ENCODE measurements at regions not wholly inside any gene's neighbourhood (a gene's known extent, or its start where the extent isn't known, plus 50 kb on each side); places are given as distances from the start of the nearest gene placed in this dataset.
"Not testable (repeated sequence)": the region's sequence is repeated elsewhere in the genome, so short reads cannot be mapped to it uniquely, and the experiment has no call there.

- DNase-seq: no peak
Observed at GRCh38 chr9:90129446-90129845, 513.2 kb downstream of the DIRAS2 start.

GRCh38 chr9:90131568-90131967 is 511.1 kb downstream of the DIRAS2 start:
- DNase-seq: no peak

GRCh38 chr9:90132866-90133265 is 509.8 kb downstream of the DIRAS2 start:
- DNase-seq: no peak

DNA sequence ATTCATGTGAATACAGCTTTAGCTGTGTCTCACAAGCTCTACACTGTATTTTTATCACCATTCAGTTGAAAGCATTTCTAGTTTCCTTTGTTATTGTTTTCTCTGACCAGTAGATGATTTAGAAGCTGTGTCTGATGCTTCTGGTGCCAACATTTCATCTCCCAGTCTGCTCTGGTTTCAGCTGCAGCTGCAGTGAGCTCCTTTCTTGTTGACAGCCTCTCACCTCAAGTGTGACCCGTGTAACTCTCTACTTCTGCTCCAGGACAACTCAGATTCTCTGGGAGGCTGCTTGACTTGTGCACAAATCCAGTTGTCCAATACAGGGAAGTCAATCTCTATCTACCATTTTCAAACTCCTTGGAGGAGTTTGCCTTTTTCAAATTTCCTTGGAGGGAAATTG is 504.8 kb downstream of the DIRAS2 start:
- no peak for DNase-seq

- DNase-seq: no peak
Observed at GRCh38 chr9:90140131-90140818, 502.3 kb downstream of the DIRAS2 start.

DNA sequence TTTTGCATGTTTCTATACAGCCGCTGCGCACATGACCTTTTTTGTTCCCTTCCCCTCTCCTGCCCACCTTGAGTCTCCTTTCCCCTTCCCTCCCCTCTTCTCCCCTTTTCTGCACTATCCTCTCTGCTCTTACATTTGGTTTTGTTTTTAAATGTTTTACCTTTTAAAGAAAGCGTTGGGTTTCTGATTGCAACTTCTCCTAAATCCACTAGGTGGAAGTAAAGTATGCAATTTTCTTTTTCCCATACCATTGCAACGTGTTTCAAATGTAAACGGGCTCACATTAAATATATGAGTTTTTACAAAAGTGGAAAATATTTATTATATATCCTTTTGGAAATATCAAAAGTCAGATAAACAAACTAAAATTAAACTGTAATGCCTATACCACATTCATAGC is 500.9 kb downstream of the DIRAS2 start:
- no peak for DNase-seq

DNA sequence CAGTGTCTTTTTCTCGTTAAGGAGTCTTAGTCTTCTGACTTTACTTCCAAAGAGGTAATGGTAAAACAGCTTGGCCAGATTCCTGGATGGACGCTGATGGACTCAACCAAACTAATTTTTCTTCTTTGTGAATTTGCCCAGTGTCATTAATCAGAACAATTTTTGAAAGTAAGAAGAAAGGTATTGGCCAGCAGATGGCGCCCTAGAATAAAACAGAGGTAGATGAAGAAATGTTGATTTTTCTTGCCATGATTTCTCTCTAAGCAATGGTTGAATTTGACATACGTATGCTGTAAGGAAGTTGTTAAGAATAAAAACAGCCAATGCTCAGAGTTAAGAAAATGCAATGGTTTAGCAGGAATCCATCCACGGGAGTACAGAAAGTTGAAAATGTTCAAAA is 500.0 kb downstream of the DIRAS2 start:
- peak; percentile 35 for DNase-seq

DNA sequence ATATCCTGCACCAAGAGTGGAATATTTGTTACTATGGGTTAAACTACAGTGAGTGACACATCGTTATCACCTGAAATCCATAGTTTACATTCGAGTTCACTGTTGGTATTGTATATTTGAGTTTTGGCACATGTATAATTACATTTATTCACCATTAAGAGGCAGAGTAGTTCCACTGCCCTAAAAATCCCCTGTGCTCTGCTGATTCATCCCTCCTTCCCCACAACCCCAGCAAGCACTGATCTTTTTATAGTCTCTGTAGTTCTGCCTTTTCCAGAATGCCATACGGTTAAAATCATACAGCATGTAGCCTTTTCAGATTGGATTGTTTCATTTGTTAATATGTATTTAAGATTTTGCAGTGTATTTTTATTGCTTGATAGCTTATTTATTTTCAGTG is 495.2 kb downstream of the DIRAS2 start:
- no peak for DNase-seq

- DNase-seq: no peak
Observed at GRCh38 chr9:90156318-90156717, 486.3 kb downstream of the DIRAS2 start.

- DNase-seq: no peak
Observed at GRCh38 chr9:90162326-90162725, 480.3 kb downstream of the DIRAS2 start.

- no peak for DNase-seq
Observed at GRCh38 chr9:90162819-90163218, 479.8 kb downstream of the DIRAS2 start.

DNA sequence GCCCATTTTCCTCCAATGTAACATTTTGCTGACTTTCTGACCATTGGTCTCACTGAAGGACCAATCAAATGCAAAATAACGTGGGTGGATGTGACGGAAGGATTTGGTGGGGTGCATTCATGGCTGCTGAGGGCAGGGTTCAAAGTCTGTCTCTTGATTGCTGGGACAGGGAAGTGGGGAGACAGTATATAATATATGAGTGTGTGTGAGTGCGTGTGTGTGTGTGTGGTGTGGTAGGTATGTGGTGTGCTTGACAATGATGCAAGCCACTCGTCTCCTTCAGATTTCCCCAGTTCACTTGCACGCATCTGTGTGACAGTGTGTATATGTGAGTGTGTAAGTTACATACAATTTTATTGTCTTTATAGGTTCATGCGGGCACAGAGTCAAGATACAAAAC is 477.3 kb downstream of the DIRAS2 start:
- DNase-seq: no peak

DNA sequence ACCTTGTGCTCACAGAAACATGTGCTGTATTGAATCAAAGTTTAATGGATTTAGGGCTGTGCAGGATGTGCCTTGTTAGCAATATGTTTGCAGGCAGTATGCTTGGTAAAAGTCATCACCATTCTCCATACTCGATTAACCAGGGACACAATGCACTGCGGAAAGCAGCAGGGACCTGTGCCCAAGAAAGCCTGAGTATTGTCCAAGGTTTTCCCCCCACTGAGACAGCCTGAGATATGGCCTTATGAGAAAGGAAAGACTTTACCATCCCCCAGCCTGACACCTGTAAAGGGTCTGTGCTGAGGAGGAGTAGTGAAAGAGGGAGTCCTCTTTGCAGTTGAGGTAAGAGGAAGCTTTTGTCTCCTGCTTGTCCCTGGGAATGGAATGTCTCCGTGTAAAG is 476.2 kb downstream of the DIRAS2 start:
- not testable (repeated sequence) for DNase-seq

- DNase-seq: no peak
Observed at GRCh38 chr9:90167914-90168313, 474.7 kb downstream of the DIRAS2 start.

DNA sequence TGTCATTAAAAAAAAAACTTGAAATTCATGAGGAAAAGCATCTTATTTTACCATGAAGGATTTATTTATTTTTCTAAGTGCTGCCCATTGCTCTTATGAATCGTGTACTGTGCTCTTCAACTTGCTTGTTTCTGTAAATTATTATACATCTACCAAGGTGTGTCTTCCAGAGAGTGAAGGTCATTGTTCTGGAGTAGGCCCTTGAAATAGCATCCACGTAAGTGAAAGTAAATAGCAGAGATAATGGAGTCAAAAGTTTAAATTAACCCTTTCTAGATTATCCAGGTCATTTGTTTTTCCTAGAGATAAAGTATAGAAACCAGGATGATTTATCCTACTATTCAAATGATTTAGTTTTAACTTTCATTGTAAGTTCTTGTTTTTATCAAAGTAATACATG is 473.1 kb downstream of the DIRAS2 start:
- no peak for DNase-seq

DNA sequence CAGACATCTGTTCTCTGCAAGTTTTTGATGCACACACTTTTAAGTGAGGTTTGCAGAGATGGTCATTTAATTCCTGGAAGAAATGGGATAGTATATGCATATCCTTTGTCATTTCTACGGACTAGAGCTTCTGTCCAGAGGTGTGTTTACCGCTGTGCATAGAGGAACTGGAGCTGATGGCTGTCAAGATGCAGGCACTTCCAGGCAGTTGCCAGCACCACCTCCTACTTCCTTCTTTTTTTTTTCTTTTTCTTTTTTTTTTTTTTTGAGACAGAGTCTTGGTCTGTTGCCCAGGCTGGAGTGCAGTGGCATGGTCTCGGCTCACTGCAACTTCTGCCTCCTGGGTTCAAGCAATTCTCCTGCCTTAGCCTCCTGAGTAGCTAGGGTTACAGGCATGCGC is 468.7 kb downstream of the DIRAS2 start:
- not testable (repeated sequence) for DNase-seq

GRCh38 chr9:90174346-90174745 is 468.3 kb downstream of the DIRAS2 start:
- DNase-seq: not testable (repeated sequence)

DNA sequence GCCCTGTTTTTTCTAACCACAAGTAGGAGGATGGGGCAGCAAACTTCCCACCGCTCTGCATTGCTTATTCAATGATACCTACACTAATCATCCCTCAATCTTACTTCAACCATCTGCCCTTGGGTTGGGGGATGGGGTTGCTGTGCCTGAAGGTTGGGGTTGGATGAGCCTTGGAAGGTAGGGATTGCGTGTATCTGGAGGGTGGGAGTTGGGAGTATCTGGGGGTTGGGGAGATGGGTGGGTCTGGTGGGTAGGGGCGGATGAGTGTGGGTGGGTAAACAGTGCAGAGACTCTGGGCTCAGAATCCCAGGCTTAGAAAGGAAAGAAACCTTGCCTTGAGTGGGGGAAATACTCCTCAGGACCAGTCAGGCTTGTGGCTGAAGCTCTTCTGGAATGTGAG is 467.4 kb downstream of the DIRAS2 start:
- no peak for DNase-seq

- DNase-seq: no peak
Observed at GRCh38 chr9:90175865-90176264, 466.8 kb downstream of the DIRAS2 start.

- no peak for DNase-seq
Observed at GRCh38 chr9:90176901-90177300, 465.7 kb downstream of the DIRAS2 start.

DNA sequence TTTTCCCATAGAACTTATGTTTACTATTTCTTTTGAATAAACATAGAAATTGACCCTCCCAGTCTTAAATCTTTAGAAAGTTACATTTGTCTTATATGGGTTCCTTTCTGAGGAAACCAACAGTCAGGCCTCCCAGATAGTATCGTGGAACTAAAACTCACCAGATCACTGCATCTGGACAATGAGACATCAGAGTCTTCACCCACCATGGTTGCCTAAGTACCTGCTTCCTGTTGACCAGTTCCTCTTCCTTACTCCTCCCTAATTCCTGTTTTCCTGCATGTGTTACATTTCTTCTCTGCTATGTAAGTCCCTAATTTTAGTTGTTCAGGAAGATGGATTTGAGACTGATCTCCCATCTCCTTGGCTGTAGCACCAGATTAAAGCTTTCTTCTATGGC is 462.2 kb downstream of the DIRAS2 start:
- DNase-seq: no peak

GRCh38 chr9:90188656-90189055 is 454.0 kb downstream of the DIRAS2 start:
- DNase-seq: no peak

DNA sequence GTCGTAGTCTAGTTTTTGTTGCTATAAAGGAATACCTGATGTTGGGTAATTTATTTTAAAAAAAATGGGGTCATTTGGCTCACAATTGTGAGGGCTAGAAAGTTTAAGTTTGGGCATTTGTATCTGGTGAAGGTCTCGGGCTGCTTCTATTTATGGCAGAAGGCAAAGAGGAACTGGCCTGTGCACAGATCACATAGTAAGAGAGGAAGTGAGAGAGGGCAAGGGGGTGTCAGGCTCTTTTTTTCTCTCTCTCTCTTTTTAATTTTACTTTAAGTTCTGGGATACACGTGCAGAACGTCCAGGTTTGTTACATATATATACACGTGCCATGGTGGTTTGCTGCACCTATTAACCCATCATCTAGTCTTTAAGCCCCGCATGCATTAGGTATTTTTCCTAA is 453.3 kb downstream of the DIRAS2 start:
- DNase-seq: no peak

- DNase-seq: peak; percentile 41
Observed at GRCh38 chr9:90192465-90192864, 450.2 kb downstream of the DIRAS2 start.

GRCh38 chr9:90198956-90199355 is 443.7 kb downstream of the DIRAS2 start:
- DNase-seq: no peak

DNA sequence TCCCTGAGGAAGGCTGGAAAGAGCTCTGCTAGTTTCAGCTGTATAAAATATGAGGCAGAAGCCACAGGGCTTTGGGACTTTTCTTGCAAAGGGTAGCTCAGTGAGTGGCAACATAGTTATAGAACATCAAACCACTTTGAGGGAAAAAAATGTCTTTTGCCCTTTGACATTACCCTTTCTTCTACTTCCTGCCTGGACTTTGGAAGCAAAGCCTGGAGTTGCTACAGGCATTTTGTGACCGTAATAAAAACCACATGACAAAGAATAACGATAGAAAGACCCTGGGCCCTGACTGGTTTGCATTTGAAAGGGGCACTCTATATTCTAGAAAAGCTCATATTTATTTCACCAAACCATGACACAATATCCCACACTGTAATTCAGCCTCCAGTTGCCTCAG is 440.9 kb downstream of the DIRAS2 start:
- no peak for DNase-seq
